Liver (tissue), 8 donors: ENCODE measurements at regions not wholly inside any gene's neighbourhood (a gene's known extent, or its start where the extent isn't known, plus 50 kb on each side); places are given as distances from the start of the nearest gene placed in this dataset.
A peak's percentile ranks its signal among the peaks of the same experiment; 100 is the strongest.

Experiments used
- DNase-seq: peaks from one replicate; pipeline ENCODE4 v3.0.0-alpha.2; 2017; ENCODE audit warnings: low spot score
- H3K27ac ChIP-seq, 2 donors: one replicate each; pipeline ENCODE4 v1.7.0; 2013; ENCODE audit warnings: inconsistent platforms in 2 of 2, low read length in 2 of 2, control low read depth in 1 of 2, low read depth in 1 of 2, mild to moderate bottlenecking in 1 of 2
- H3K27me3 ChIP-seq, 4 donors: one replicate each; pipeline versions ENCODE4 v1.6.1 to v1.7.0; 2013; ENCODE audit warnings: low read length in 3 of 4, inconsistent platforms in 1 of 4, mild to moderate bottlenecking in 1 of 4, moderate library complexity in 1 of 4; ENCODE audit not compliant: control insufficient read depth in 4 of 4, insufficient read depth in 4 of 4
- H3K36me3 ChIP-seq, 4 donors: one replicate each; pipeline versions ENCODE4 v1.6.1 to v1.7.0; 2013; ENCODE audit warnings: low read length in 3 of 4, mild to moderate bottlenecking in 3 of 4, low read depth in 1 of 4, moderate library complexity in 1 of 4; ENCODE audit not compliant: control insufficient read depth in 4 of 4, insufficient read depth in 3 of 4
- H3K4me1 ChIP-seq, 4 donors: one replicate each; pipeline versions ENCODE4 v1.6.1 to v1.7.0; 2013; ENCODE audit warnings: low read length in 3 of 4, mild to moderate bottlenecking in 3 of 4, moderate library complexity in 1 of 4; ENCODE audit not compliant: control insufficient read depth in 4 of 4, insufficient read depth in 4 of 4
- H3K4me3 ChIP-seq, 3 donors: one replicate each; pipeline versions ENCODE4 v1.6.1 to v1.7.0; 2013; ENCODE audit warnings: low read length in 3 of 3, control low read depth in 1 of 3, low read depth in 1 of 3, mild to moderate bottlenecking in 1 of 3
- H3K9ac ChIP-seq, 2 donors: one replicate each; pipeline ENCODE4 v1.7.0; 2013; ENCODE audit warnings: low read length in 2 of 2, mild to moderate bottlenecking in 2 of 2, moderate library complexity in 2 of 2, control low read depth in 1 of 2, low read depth in 1 of 2
- H3K9me3 ChIP-seq, 4 donors: one replicate each; pipeline versions ENCODE4 v1.6.1 to v1.7.0; 2013; ENCODE audit warnings: low read length in 3 of 4; ENCODE audit not compliant: control insufficient read depth in 4 of 4
- FOXA2 ChIP-seq: IDR thresholded peaks from 2 replicates; pipeline ENCODE4 v1.6.1; 2016; ENCODE audit warnings: antibody characterized with exemption
- HNF4A ChIP-seq, 2 donors: conservative IDR thresholded peaks; 2 replicates each; pipeline ENCODE4 v1.6.1; 2016; ENCODE audit warnings: antibody characterized with exemption in 2 of 2, mild to moderate bottlenecking in 2 of 2
- JUND ChIP-seq, 2 donors: IDR thresholded peaks; 2 replicates each; pipeline ENCODE4 v1.6.1; 2016; ENCODE audit warnings: antibody characterized with exemption in 2 of 2
- RXRA ChIP-seq, 2 donors: IDR thresholded peaks; 2 replicates each; pipeline ENCODE4 v1.6.1; 2017 to 2018; ENCODE audit warnings: antibody characterized with exemption in 2 of 2, mild to moderate bottlenecking in 1 of 2
- YY1 ChIP-seq: IDR thresholded peaks from 2 replicates; pipeline ENCODE4 v1.6.1; 2016; ENCODE audit warnings: antibody characterized with exemption, mild to moderate bottlenecking
- WGBS: extraction: QIAGEN DNeasy Blood & Tissue Kit; methylation state at CpG from one replicate; pipeline ENCODE4 v1.1.7; 2013; 5-methylcytosine and 5-hydroxymethylcytosine counted together
- TF ChIP-seq, protein P1 (sequence below): fragments of 150-350 bp; IDR thresholded peaks from 2 replicates; pipeline ENCODE4 v1.5.1; 2017; ENCODE audit warnings: improper control_type of control experiment, low read depth, low read length; ENCODE audit not compliant: missing input control
- TF ChIP-seq, protein P2 (sequence below): IDR thresholded peaks from 2 replicates; pipeline ENCODE4 v1.6.1; 2016; ENCODE audit warnings: antibody characterized with exemption, mild to moderate bottlenecking
- TF ChIP-seq, protein P3 (sequence below): IDR thresholded peaks from 2 replicates; pipeline ENCODE4 v1.6.1; 2016; ENCODE audit warnings: antibody characterized with exemption
- TF ChIP-seq, protein P4 (sequence below): IDR thresholded peaks from 2 replicates; pipeline ENCODE4 v1.6.1; 2016; ENCODE audit warnings: antibody characterized with exemption
- donor health status: healthy.
- donor health status: healthy.
- donor health status: healthy.
- donor health status: healthy.
- donor health status: healthy.

DNA sequence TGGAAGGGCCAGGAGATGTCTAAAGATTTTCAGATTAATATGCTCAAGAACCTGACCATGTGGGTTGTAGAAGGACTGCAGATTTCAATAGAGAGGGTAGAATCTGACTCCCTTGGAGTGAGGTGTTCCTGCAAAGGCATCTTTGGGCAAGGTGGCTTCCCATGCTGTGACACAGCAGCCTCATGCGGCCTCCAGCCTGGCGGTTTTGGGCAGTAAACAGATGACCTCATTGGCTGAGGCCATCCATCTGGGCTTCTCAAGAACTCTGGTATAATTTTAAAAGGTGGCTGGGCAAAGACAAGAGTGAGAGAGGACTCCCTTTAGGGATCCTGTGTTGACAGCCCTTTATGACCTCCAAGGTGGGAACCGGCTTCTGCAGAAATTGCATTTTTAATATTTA lies 90.3 kb upstream of the ERCC6L2 start:
- Histone ChIP-seq H3K36me3 (no peaks in the 10 kb centered on the region), H3K27me3 (no peaks in the 10 kb centered on the region), H3K4me1 (no peaks in the 10 kb centered on the region), H3K27ac (no peak overlapping the region), H3K4me3 (no peak overlapping the region), H3K9me3 (no peaks in the 10 kb centered on the region), H3K9ac (no peak overlapping the region)
- TF ChIP-seq RXRA (IDR thresholded peaks at IDR 0.05) (no peak), YY1 (no peak), JUND (IDR thresholded peaks at IDR 0.05) (no peak), FOXA2 (no peak)
- TF ChIP-seq, protein P1, sequence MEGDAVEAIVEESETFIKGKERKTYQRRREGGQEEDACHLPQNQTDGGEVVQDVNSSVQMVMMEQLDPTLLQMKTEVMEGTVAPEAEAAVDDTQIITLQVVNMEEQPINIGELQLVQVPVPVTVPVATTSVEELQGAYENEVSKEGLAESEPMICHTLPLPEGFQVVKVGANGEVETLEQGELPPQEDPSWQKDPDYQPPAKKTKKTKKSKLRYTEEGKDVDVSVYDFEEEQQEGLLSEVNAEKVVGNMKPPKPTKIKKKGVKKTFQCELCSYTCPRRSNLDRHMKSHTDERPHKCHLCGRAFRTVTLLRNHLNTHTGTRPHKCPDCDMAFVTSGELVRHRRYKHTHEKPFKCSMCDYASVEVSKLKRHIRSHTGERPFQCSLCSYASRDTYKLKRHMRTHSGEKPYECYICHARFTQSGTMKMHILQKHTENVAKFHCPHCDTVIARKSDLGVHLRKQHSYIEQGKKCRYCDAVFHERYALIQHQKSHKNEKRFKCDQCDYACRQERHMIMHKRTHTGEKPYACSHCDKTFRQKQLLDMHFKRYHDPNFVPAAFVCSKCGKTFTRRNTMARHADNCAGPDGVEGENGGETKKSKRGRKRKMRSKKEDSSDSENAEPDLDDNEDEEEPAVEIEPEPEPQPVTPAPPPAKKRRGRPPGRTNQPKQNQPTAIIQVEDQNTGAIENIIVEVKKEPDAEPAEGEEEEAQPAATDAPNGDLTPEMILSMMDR = no peak
- WGBS = 96% methylated on average over 3 of the region's 3 CpGs
- no peak for DNase-seq

DNA sequence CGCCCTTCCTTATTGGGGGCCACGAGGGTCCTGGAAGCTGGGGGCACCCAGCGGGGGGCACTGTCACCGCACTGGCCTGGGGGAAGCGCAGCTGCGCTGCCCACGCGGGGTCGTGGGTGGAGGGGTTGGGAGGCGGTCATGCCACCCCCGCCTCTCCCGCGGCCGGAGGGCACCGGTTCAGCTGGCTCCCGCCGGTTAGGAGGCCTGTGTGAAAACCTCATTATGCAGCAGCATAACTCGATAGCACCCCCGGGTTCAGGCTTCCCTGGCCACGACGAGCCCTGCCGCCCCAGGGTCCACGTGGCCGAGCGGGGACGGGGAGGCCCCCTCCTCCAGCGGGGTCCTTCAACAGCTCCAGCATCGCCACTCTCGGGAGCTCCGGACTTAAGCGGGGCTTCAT lies 91.2 kb upstream of the ERCC6L2 start:
- H3K4me3 ChIP-seq = no peak overlapping the region
- no peaks in the 10 kb centered on the region for H3K27me3 ChIP-seq
- TF ChIP-seq, protein P2, sequence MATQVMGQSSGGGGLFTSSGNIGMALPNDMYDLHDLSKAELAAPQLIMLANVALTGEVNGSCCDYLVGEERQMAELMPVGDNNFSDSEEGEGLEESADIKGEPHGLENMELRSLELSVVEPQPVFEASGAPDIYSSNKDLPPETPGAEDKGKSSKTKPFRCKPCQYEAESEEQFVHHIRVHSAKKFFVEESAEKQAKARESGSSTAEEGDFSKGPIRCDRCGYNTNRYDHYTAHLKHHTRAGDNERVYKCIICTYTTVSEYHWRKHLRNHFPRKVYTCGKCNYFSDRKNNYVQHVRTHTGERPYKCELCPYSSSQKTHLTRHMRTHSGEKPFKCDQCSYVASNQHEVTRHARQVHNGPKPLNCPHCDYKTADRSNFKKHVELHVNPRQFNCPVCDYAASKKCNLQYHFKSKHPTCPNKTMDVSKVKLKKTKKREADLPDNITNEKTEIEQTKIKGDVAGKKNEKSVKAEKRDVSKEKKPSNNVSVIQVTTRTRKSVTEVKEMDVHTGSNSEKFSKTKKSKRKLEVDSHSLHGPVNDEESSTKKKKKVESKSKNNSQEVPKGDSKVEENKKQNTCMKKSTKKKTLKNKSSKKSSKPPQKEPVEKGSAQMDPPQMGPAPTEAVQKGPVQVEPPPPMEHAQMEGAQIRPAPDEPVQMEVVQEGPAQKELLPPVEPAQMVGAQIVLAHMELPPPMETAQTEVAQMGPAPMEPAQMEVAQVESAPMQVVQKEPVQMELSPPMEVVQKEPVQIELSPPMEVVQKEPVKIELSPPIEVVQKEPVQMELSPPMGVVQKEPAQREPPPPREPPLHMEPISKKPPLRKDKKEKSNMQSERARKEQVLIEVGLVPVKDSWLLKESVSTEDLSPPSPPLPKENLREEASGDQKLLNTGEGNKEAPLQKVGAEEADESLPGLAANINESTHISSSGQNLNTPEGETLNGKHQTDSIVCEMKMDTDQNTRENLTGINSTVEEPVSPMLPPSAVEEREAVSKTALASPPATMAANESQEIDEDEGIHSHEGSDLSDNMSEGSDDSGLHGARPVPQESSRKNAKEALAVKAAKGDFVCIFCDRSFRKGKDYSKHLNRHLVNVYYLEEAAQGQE = no peak
- no peak for TF ChIP-seq RXRA (IDR thresholded peaks at IDR 0.05)
- TF ChIP-seq, protein P3, sequence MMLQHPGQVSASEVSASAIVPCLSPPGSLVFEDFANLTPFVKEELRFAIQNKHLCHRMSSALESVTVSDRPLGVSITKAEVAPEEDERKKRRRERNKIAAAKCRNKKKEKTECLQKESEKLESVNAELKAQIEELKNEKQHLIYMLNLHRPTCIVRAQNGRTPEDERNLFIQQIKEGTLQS = no peak
- TF ChIP-seq, protein P4, sequence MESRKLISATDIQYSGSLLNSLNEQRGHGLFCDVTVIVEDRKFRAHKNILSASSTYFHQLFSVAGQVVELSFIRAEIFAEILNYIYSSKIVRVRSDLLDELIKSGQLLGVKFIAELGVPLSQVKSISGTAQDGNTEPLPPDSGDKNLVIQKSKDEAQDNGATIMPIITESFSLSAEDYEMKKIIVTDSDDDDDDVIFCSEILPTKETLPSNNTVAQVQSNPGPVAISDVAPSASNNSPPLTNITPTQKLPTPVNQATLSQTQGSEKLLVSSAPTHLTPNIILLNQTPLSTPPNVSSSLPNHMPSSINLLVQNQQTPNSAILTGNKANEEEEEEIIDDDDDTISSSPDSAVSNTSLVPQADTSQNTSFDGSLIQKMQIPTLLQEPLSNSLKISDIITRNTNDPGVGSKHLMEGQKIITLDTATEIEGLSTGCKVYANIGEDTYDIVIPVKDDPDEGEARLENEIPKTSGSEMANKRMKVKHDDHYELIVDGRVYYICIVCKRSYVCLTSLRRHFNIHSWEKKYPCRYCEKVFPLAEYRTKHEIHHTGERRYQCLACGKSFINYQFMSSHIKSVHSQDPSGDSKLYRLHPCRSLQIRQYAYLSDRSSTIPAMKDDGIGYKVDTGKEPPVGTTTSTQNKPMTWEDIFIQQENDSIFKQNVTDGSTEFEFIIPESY = no peak
- WGBS = 94% methylated on average over 31 of the region's 31 CpGs
- no peak for DNase-seq
- H3K36me3 ChIP-seq = no peaks in the 10 kb centered on the region
- no peak overlapping the region for H3K27ac ChIP-seq
- no peak overlapping the region for H3K9ac ChIP-seq
- H3K4me1 ChIP-seq = no peaks in the 10 kb centered on the region
- no peaks in the 10 kb centered on the region for H3K9me3 ChIP-seq

DNA sequence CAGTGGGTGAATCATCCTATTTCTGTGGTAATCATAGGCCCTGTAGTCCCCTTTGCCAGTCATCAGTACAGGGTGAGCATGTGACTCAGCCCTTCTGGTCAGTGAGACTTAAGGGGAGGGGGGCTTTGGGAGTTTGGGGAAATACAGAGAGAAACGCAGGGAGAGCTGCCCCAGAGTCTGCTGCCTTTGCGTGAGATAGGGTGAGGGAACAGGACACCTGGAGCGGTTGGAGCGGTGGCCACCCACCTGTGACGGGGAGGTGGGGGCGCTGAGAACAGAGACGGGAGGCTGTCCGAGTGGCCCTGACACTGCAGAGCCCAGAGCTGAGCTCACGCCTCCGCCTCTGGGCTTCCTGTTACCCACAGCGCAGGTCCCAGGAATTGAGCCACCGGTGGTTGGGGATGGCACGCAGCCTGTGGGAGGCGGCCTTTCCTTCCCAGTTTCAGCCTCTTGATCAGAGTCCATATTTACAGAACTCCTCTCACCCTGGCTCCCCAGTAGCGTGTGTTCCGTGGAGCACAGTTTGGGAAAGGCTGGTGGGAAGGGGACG lies 92.0 kb upstream of the ERCC6L2 start:
- Histone ChIP-seq H3K36me3 (no peaks in the 10 kb centered on the region), H3K4me3 (no peak overlapping the region), H3K9ac (no peak overlapping the region), H3K9me3 (no peaks in the 10 kb centered on the region), H3K27me3 (no peaks in the 10 kb centered on the region), H3K4me1 (no peaks in the 10 kb centered on the region), H3K27ac (no peak overlapping the region)
- WGBS = 71% methylated on average over 17 of the region's 17 CpGs
- TF ChIP-seq, protein P4 = no peak
- peak; percentile 37 to 46 for TF ChIP-seq HNF4A (conservative IDR thresholded peaks at IDR 0.05)
- DNase-seq = no peak
